ENCODE measurements at regions not wholly inside any gene's neighbourhood (a gene's known extent, or its start where the extent isn't known, plus 50 kb on each side); places are given as distances from the start of the nearest gene placed in this dataset.

GRCh38 chr5:97364731-97365130 lies 181.7 kb upstream of the RIOK2 start:
- peaks cover 6% of the 10 kb centered on the region for H3K36me3 Mint-ChIP-seq (ENCODE audit: low read depth)
- H3K4me1 Mint-ChIP-seq (ENCODE audit: low read depth): no peaks in the 10 kb centered on the region
- no peaks in the 10 kb centered on the region for H3K27me3 Mint-ChIP-seq (ENCODE audit: low read depth)
- no peak overlapping the region for H3K27ac Mint-ChIP-seq (ENCODE audit: unreplicated experiment)
- no peak for DNase-seq (ENCODE audit: low spot score)
- TF ChIP-seq, protein P1, sequence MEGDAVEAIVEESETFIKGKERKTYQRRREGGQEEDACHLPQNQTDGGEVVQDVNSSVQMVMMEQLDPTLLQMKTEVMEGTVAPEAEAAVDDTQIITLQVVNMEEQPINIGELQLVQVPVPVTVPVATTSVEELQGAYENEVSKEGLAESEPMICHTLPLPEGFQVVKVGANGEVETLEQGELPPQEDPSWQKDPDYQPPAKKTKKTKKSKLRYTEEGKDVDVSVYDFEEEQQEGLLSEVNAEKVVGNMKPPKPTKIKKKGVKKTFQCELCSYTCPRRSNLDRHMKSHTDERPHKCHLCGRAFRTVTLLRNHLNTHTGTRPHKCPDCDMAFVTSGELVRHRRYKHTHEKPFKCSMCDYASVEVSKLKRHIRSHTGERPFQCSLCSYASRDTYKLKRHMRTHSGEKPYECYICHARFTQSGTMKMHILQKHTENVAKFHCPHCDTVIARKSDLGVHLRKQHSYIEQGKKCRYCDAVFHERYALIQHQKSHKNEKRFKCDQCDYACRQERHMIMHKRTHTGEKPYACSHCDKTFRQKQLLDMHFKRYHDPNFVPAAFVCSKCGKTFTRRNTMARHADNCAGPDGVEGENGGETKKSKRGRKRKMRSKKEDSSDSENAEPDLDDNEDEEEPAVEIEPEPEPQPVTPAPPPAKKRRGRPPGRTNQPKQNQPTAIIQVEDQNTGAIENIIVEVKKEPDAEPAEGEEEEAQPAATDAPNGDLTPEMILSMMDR (IDR thresholded peaks at IDR 0.05): no peak
- peaks cover 19% of the 10 kb centered on the region for H3K9me3 Mint-ChIP-seq (ENCODE audit: low read depth)
- no peak overlapping the region for H3K4me3 Mint-ChIP-seq (ENCODE audit: unreplicated experiment)

DNA sequence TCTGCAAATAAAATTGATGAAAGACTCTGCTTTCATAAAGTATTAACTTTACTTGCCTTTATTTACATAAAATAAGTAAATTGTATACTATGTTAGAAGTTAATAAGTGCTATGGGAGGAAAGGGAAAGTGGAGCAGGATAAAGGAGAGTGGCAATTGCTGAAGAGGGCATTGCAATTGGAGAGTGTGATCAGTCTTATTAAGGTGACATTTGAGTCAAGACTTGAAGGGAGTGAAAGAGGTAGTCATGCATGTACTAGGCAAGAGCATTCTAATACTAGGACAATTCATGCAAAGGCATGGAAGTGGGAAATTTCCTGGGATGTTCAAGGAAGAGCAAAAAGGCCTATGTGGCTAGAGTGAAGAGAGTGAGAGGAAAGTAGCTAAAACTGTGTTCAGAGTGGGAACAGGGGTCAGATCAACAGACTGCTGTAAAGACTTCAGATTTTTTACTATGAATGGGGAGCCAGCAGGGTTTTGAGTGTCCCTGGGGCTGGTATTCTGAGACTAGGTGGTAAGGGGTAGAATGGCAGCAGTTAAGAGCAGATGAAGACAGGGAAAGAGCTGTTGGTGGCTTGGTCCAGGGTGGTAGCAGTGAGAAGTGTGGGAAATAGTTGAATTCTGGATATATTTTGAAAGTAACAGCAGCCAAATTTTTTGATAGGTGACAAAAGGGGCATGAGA lies 182.3 kb upstream of the RIOK2 start:
- no peaks in the 10 kb centered on the region for H3K4me1 Mint-ChIP-seq (ENCODE audit: low read depth)
- DNase-seq (ENCODE audit: low spot score): no peak
- no peaks in the 10 kb centered on the region for H3K27me3 Mint-ChIP-seq (ENCODE audit: low read depth)
- H3K27ac Mint-ChIP-seq (ENCODE audit: unreplicated experiment): no peak overlapping the region
- H3K9me3 Mint-ChIP-seq (ENCODE audit: low read depth): peaks cover 18% of the 10 kb centered on the region
- no peak overlapping the region for H3K4me3 Mint-ChIP-seq (ENCODE audit: unreplicated experiment)
- TF ChIP-seq, protein P1 (IDR thresholded peaks at IDR 0.05): no peak
- H3K36me3 Mint-ChIP-seq (ENCODE audit: low read depth): peaks cover 6% of the 10 kb centered on the region

- no peak overlapping the region for H3K4me3 Mint-ChIP-seq (ENCODE audit: unreplicated experiment)
- TF ChIP-seq, protein P1 (IDR thresholded peaks at IDR 0.05): no peak
- peaks cover 12% of the 10 kb centered on the region for H3K9me3 Mint-ChIP-seq (ENCODE audit: low read depth)
- no peaks in the 10 kb centered on the region for H3K27me3 Mint-ChIP-seq (ENCODE audit: low read depth)
- no peak overlapping the region for H3K27ac Mint-ChIP-seq (ENCODE audit: unreplicated experiment)
- peaks cover 4% of the 10 kb centered on the region for H3K36me3 Mint-ChIP-seq (ENCODE audit: low read depth)
- DNase-seq (ENCODE audit: low spot score): no peak
- H3K4me1 Mint-ChIP-seq (ENCODE audit: low read depth): no peaks in the 10 kb centered on the region
Observed at GRCh38 chr5:97365918-97366317, 182.9 kb upstream of the RIOK2 start.

- peaks cover 9% of the 10 kb centered on the region for H3K9me3 Mint-ChIP-seq (ENCODE audit: low read depth)
- TF ChIP-seq, protein P1 (IDR thresholded peaks at IDR 0.05): no peak
- H3K27ac Mint-ChIP-seq (ENCODE audit: unreplicated experiment): no peak overlapping the region
- H3K36me3 Mint-ChIP-seq (ENCODE audit: low read depth): peaks cover 3% of the 10 kb centered on the region
- H3K27me3 Mint-ChIP-seq (ENCODE audit: low read depth): peaks cover 5% of the 10 kb centered on the region
- no peak for DNase-seq (ENCODE audit: low spot score)
- H3K4me1 Mint-ChIP-seq (ENCODE audit: low read depth): no peaks in the 10 kb centered on the region
- H3K4me3 Mint-ChIP-seq (ENCODE audit: unreplicated experiment): no peak overlapping the region
Observed at GRCh38 chr5:97375959-97376358, 192.9 kb upstream of the RIOK2 start.

DNA sequence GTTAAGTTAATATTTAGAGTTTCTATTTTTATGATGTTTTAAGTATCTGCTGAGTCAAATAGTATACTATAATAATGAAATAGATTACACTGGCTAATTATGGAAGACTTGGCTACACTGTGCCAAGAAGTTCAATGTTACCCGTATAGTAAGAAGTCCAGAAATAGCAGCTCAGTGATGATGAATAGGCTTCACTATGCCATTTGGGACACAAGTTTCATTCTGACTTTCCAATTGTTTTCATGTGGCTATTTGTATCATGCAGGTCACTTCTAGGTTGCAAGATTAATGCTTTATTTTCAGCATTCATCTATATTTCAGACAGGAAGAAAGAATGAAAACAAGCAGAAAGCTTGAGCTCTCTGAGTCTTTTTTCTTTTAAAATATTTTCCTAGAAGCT lies 194.5 kb upstream of the RIOK2 start:
- H3K9me3 Mint-ChIP-seq (ENCODE audit: low read depth): peaks cover 7% of the 10 kb centered on the region
- TF ChIP-seq, protein P1 (IDR thresholded peaks at IDR 0.05): no peak
- no peak overlapping the region for H3K27ac Mint-ChIP-seq (ENCODE audit: unreplicated experiment)
- no peaks in the 10 kb centered on the region for H3K4me1 Mint-ChIP-seq (ENCODE audit: low read depth)
- H3K4me3 Mint-ChIP-seq (ENCODE audit: unreplicated experiment): no peak overlapping the region
- no peak for DNase-seq (ENCODE audit: low spot score)
- peaks cover 2% of the 10 kb centered on the region for H3K27me3 Mint-ChIP-seq (ENCODE audit: low read depth)
- H3K36me3 Mint-ChIP-seq (ENCODE audit: low read depth): peaks cover 2% of the 10 kb centered on the region

All from chondrocyte (in vitro differentiated cells).